NCI-H2196 treated with DMSO at 0.1 percent for 48 hours (cell line): ENCODE measurements at regions not wholly inside any gene's neighbourhood (a gene's known extent, or its start where the extent isn't known, plus 50 kb on each side); places are given as distances from the start of the nearest gene placed in this dataset.
A peak's percentile ranks its signal among the peaks of the same experiment; 100 is the strongest.

ENCODE experiments used
- DNase-seq: peaks from one replicate; lab custom pipeline; 2025; ENCODE audit not compliant: unreplicated experiment; lab: John Stamatoyannopoulos, UW

DNA sequence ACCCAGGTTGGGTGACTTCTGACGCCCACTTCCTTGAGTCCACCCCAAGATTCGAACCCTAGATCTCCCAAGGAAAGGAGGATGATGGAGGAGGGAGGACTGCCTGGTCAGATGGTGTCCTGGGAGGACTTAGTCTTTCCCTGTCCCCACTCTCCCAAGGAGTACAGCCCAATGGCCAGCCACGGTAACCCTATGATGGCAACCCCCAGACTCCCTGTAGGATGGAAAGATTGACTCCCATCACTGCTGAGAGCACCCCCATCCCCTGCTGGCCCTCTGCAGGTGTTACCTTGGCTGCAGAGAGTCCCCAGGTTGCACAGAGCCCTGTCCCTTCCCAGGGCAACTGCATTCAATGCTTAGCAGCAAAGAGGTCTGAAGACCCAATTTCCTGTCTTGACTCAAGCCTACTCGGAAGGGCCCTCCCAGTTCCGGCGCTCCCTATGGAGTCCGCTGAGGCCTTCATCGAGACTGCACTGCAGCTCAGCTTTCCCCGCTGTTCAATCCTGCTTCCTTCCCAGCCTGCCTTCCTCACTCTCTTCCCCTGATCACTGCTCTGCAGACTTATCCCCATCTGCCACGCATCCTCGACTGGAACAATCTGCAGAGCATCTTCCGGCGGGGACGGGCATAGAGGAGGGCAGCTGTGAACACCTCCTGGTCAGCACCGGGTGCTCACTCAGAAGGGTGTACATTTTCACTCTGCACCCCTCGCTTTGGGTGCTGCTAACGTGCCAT is 50.8 kb upstream of the OCM2 start:
- DNase-seq: no peak

- no peak for DNase-seq
Measured at GRCh38 chr7:98046816-98047215, 56.8 kb upstream of the OCM2 start.

DNA sequence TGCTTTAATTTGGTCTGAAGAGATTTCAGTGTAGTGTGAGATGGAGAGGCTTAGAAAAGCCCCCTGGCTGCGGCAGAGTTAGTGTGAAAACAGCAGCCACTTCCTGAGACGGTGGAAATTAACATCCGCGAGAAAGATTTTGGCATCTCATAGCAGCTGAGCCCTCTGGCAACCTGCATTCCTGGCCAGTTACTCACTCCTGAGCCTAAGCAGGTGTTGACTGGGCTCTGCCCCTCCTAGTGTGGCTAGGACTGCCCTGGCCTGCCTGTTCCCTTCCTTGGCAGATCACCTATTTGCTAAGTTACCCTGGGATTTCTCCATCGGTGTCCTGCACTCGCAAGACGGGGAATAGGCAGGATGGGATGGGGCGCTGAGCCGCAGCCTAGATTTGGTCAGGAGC is 57.6 kb upstream of the LMTK2 start:
- peak; percentile 1 for DNase-seq

DNA sequence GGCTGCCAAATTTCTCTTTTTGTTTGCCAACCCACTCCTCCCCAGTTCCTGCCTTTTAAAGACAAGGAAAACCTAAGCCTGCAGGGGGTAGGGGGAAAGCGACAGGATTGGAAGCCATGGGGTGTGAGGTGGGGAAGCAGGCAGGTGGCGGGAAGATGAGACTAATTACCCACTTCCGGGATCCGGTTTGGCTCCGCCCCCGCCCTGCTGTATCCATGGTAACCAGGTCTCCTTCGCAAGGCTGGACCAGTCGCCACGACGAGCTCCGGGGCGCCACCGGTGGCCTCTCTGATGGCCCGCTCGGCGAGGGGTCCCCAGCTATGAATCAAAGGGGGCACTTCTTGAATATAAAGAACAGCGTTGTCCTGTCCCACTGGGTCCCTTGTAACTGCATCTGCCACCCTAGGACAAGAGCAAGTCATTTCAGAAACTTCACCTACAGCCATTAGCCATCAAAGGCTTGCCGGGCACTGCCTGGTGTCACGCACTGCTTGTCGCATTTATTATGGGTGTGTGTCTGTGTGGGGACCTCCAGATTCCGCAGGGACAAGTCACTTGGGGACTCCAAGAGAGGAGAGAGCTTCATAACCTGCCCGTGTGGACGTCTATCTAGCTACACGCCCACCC is 55.4 kb upstream of the LMTK2 start:
- DNase-seq: no peak

DNA sequence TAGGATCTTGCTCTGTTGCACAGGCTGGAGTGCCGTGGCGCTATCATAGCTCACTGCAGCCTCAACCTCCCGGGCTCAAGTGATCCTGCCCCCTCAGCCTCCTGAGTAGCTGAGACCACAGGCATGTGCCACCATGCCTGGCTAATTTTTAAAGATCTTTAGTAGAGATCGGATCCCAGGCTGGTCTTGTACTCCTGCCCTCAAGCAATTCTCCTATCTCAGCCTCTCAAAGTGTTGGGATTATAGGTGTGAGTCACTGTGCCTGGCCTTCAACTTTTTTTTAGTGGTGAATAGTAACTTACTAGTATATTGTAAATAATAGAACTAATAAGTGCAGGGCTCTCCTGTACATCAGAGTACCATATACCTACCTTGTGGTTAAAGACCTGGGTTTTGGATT is 52.1 kb upstream of the LMTK2 start:
- no peak for DNase-seq

DNA sequence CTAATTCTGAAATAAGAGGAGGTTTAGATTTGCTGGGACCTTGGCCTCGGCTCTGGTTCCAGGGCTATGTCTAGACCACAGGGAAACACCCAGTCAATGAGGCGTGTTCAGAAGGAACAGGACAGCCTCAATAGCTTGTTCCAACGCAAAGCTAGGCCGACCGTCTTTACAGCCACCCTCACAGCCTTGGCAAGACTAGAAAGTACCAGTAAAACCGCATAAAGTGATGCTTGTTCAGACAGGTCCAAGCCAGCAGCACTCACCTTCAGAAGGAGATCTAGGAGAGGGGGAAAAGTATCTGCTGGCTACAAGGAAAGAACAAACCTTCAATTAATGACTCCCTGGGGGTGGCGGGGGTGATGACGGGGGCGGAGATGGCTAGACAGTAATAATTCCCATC is 50.1 kb upstream of the LMTK2 start:
- DNase-seq: no peak
